DMS114 treated with DMSO at 0.1 percent for 48 hours (cell line): ENCODE measurements at regions not wholly inside any gene's neighbourhood (a gene's known extent, or its start where the extent isn't known, plus 50 kb on each side); places are given as distances from the start of the nearest gene placed in this dataset.
A peak's percentile ranks its signal among the peaks of the same experiment; 100 is the strongest.

ENCODE experiments used
- DNase-seq: peaks from one replicate; lab custom pipeline; 2025; ENCODE audit not compliant: unreplicated experiment; lab: John Stamatoyannopoulos, UW

GRCh38 chr14:89630101-89630829, 213.2 kb upstream of the FOXN3 start:
- DNase-seq, result no peak

- DNase-seq, result no peak
These were observed 212.3 kb upstream of the FOXN3 start for GRCh38 chr14:89629383-89629782.

GRCh38 chr14:89628521-89628920, 211.5 kb upstream of the FOXN3 start:
- DNase-seq, result no peak

- no peak for DNase-seq
These were observed 209.3 kb upstream of the FOXN3 start for GRCh38 chr14:89626233-89626806.

- no peak for DNase-seq
These were observed 208.7 kb upstream of the FOXN3 start for GRCh38 chr14:89625731-89626232.

GRCh38 chr14:89625244-89625713, 208.2 kb upstream of the FOXN3 start:
- DNase-seq, result no peak

- DNase-seq, result no peak
These were observed 207.6 kb upstream of the FOXN3 start for GRCh38 chr14:89624500-89625156.

GRCh38 chr14:89621791-89622638, 205.0 kb upstream of the FOXN3 start:
- no peak for DNase-seq

- no peak for DNase-seq
These were observed 204.0 kb upstream of the FOXN3 start for GRCh38 chr14:89621009-89621421.

GRCh38 chr14:89620436-89620835, 203.4 kb upstream of the FOXN3 start:
- DNase-seq, result no peak

GRCh38 chr14:89619596-89619995, 202.6 kb upstream of the FOXN3 start:
- DNase-seq, result no peak

GRCh38 chr14:89618811-89619551, 201.9 kb upstream of the FOXN3 start:
- peak; percentile 14 for DNase-seq

- no peak for DNase-seq
These were observed 201.3 kb upstream of the FOXN3 start for GRCh38 chr14:89618330-89618708.

GRCh38 chr14:89617481-89618329, 200.7 kb upstream of the FOXN3 start:
- peak; percentile 31 for DNase-seq

- no peak for DNase-seq
These were observed 199.9 kb upstream of the FOXN3 start for GRCh38 chr14:89616852-89617341.

GRCh38 chr14:89616425-89616824, 199.4 kb upstream of the FOXN3 start:
- DNase-seq, result no peak

GRCh38 chr14:89615421-89615820, 198.4 kb upstream of the FOXN3 start:
- DNase-seq, result no peak

- DNase-seq, result no peak
These were observed 197.1 kb upstream of the FOXN3 start for GRCh38 chr14:89614009-89614691.
